ENCODE measurements at regions not wholly inside any gene's neighbourhood (a gene's known extent, or its start where the extent isn't known, plus 50 kb on each side); places are given as distances from the start of the nearest gene placed in this dataset.

DNA sequence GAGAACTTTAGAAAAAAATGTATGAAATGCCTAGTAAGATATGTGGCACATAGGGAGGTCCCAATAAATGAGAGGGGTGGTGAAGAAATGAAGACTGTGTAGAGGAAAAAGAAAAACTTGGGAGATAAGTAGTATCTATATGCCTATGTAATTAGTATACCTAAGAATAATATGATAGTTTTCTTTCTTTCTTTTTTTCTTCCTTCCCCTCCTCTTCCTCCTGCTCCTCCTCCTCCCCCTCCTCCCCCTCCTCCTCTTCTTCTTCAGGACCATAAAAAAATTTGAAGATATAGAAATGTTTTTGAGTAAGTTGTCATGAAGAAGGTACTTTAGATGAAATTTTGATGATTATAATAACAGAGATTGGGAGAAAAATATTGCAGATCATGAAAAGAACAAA is 857.4 kb downstream of the MAT2B start:
- TF ChIP-seq, protein P1, sequence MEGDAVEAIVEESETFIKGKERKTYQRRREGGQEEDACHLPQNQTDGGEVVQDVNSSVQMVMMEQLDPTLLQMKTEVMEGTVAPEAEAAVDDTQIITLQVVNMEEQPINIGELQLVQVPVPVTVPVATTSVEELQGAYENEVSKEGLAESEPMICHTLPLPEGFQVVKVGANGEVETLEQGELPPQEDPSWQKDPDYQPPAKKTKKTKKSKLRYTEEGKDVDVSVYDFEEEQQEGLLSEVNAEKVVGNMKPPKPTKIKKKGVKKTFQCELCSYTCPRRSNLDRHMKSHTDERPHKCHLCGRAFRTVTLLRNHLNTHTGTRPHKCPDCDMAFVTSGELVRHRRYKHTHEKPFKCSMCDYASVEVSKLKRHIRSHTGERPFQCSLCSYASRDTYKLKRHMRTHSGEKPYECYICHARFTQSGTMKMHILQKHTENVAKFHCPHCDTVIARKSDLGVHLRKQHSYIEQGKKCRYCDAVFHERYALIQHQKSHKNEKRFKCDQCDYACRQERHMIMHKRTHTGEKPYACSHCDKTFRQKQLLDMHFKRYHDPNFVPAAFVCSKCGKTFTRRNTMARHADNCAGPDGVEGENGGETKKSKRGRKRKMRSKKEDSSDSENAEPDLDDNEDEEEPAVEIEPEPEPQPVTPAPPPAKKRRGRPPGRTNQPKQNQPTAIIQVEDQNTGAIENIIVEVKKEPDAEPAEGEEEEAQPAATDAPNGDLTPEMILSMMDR (IDR thresholded peaks at IDR 0.05), result no peak
- TF ChIP-seq POLR2A (IDR thresholded peaks at IDR 0.05), result no peak

Measured in thyroid gland (tissue), 4 donors.